ENCODE measurements at regions not wholly inside any gene's neighbourhood (a gene's known extent, or its start where the extent isn't known, plus 50 kb on each side); places are given as distances from the start of the nearest gene placed in this dataset.

- TF ChIP-seq EZH2 (IDR thresholded peaks at IDR 0.05) (no peak), POLR2AphosphoS5 (IDR thresholded peaks at IDR 0.05; ENCODE audit: borderline replicate concordance, low read depth, low read length) (no peak)
Measured at GRCh38 chr13:103716718-103717117, 650.5 kb upstream of the SLC10A2 start.

Measured in SK-N-MC (cell line).